HG03060 (cell line): ENCODE measurements at regions not wholly inside any gene's neighbourhood (a gene's known extent, or its start where the extent isn't known, plus 50 kb on each side); places are given as distances from the start of the nearest gene placed in this dataset.

Experiments
- ATAC-seq: cut with Tn5 transposase; IDR thresholded peaks from one replicate; pipeline ENCODE4 v1.9.1; 2021; ENCODE audit warnings: low read depth, moderate number of reproducible peaks; ENCODE audit not compliant: unreplicated experiment

DNA sequence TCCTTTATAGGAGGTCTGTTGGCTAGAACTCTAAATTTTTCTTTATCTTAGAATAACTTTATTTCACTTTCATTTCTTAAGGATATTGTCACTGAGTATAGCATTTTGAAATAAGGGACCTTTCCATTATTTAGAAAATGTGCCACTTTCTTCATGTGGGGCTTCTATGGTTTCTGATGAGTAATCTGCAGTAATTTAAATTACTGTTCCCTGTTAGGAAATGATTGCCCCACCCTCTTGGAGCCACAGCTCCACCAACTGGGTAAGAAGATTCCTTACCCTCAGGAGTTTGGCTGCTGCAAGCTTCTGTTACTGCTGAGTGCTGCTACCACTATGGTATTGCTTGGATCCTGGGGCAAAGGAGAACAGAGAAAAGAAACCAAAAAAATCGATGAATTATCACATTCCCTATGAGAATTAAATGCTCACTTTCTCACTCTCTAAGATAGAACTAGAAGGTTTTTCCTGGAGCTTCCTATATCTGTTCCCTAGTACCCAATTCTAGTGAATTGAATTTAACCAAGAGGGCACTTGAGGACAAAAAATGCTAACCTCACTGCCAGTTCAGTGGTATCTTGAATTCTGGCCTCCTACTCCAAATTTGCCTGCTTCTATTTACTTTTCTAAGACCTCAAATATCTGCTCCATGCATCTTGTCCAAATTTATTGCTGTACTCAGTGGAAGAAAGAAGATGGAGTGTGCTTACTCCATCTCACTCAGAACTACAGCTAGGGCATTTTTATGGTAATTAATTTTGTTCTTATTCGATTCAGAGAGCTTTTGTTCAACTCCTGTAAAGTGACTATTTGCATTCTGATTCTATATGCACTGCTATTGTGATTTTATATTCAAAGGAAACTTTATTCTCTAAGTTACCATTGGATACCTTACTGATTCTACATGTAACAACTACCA lies 2111.3 kb downstream of the MAT2B start:
- no peak for ATAC-seq

- no peak for ATAC-seq
Measured at GRCh38 chr5:165617491-165617890, 2112.1 kb downstream of the MAT2B start.

DNA sequence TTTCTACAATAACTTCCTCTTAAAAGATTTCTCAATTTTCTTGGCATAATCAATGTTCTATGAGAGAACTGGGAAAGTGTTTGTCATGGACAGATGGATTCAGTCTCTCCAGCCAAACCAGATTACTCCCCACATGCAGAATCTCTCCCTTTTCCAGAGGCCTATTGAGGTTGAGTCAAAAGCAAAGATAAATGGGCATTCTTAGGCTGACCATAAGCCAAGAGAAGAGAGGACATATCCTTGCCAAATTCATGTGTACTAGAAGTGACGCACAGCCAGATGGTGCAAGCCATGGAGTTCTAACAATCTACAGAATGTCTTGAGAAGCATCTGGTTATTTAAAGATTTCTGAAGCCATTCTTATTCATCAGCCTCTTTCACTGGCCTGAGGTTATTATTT lies 2115.0 kb downstream of the MAT2B start:
- no peak for ATAC-seq

GRCh38 chr5:165622864-165623536 lies 2117.6 kb downstream of the MAT2B start:
- ATAC-seq: no peak

DNA sequence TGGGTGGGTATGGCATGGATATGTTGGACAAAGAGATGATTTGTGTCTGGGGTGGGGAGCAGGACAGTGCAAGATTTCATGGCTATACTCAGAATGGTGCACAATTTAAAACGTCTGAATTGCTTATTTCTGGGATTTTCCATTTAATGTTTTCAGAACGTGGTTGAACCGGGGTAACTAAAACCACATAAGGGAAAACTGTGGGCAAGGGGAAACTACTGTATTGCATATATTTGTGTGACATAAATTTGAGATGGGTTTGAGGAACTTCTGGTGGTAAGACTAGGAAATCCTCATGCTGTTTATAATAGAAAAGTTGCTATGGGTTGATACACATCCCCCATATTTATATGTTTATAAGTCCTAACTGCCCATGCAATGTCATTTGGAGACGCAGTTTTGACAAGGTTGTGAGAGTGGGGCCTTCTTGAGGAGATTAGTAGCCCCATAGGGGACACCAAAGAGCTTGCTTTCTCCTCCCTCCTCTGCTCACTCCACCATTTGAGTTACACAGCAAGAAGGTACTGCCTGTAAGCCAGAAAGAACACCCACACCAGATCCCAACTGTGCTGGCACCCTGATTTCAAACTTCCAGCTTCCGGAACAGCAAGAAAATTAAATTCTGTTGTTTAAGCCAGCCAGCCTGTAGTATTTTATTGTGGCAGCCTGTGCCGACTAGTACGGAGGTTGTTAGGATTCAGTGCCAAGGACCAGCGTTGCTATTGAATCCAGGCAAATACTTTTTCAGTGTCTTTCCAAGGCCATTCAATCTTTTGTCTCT lies 2118.9 kb downstream of the MAT2B start:
- ATAC-seq: no peak

DNA sequence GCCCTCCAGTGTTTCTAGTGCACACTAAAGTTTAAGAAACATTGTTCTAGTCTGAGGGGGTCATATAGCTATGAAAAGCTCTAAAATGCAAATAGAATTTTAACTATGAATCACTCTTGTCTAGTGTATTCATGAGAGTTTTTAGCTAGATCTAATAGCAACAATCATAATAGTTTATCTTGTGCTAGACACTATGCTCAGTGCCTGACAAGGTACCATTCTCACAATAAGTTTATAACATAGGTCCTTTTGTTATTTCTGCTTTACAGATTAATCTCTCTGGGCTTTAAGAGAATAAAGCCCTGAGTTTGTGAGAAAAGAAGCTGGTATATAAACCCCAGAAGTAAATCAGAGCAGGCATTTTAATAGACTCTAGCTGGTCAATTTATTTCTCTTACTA lies 2120.7 kb downstream of the MAT2B start:
- ATAC-seq: no peak

DNA sequence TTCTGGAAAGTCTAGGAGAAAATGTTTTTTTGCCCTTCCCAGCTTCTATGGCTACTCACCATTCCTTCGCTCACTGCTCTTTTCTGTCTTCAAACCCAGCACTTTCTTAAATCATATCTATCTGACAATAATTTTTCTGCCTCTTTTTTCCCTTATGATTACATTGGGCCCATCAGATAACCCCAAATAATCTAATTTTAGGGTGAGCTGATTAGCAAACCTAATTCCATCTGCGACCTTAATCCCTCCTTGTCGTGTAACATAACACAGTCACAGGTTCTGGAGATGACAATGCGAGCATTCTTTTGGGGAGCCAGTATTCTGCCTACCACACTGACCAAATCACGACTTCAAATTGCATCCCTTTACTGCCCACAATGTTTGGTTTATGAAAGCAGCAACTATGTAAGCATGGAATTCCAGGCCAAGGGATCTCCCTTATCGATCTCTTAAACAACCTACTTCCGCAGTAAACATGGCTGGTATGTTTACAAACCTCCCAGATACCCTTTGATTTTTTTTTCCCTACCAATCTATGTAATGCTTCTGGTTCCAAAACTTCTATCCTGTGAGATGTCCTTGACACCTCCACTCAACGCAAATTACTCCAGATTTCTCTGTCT lies 2122.2 kb downstream of the MAT2B start:
- ATAC-seq: no peak

DNA sequence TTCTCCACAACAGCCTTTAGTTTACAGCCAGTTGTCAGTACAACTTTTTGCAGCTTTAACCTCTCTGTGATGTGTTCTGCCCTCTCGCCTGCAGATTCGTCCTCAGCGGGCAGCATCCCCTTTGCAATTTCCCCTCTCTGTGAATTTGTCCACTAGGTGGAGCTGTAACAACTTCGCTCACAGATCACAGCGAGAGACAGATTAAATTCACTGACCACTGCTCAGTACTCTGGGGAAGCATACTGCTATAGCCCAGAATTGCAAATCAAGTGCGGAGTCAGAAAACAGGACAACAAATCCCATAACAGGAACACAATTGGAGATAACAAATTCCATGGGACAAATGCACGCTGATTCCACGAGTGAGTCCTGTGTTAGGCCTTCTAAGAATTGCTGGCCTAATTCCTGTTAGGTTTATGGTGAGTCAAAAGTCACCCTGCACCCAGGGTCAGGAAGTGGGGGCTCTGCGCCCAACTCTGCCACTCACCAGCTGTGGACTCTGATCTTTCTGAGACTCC lies 2124.9 kb downstream of the MAT2B start:
- ATAC-seq: peak; percentile 77

- no peak for ATAC-seq
Measured at GRCh38 chr5:165631235-165631634, 2125.8 kb downstream of the MAT2B start.

- no peak for ATAC-seq
Measured at GRCh38 chr5:165642366-165642765, 2136.9 kb downstream of the MAT2B start.

DNA sequence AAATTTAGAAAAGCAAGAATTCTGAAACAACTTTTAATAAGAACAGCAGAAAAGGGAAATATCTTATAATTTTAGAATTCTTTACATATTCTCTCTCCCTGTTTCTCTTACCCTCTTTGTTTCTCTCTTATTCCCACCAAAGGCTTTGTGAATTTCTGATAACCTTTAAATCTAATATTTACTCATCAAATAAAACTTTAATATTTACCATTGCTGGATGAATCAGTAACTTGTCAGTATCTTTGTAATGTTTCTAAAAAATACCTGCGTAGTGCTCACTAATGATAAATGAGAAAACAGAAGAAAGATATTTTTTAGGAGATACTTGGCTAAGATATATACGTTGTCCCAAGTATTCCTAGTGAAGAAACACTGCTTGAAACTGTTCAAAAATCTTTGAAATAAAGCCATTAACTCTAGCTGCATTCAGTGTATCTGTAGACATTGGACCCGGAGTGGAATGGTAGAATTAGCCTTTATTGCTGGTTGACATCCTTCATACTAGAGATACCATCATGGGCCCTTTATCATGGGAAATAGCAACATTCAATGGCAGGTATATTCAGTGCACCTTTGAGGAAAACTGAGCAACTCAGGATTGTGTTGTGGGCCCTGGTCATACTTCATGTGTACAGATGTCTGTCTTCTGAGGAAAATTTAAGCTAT lies 2160.4 kb downstream of the MAT2B start:
- ATAC-seq: no peak

GRCh38 chr5:165673499-165673898 lies 2168.1 kb downstream of the MAT2B start:
- no peak for ATAC-seq

- no peak for ATAC-seq
Measured at GRCh38 chr5:165695796-165696195, 2190.4 kb downstream of the MAT2B start.

DNA sequence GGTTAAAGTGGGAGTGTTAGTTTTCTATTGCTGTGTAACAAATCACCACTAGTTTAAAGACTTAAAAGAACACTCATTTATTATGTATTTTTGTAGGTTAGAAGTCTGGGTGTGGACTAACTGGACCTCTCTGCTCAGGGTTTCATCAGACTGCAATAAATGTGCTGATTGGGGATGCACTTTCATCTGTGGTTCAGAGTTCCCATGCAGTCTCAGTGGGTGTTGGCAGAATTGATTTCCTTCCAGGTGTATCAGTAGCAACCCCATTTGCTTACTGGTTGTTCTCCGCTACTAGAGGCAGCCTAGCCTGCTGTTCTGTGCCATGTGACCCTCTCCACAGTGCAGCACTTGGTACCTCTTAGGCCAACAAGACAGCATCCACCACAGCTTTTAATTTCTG lies 2200.5 kb downstream of the MAT2B start:
- no peak for ATAC-seq

DNA sequence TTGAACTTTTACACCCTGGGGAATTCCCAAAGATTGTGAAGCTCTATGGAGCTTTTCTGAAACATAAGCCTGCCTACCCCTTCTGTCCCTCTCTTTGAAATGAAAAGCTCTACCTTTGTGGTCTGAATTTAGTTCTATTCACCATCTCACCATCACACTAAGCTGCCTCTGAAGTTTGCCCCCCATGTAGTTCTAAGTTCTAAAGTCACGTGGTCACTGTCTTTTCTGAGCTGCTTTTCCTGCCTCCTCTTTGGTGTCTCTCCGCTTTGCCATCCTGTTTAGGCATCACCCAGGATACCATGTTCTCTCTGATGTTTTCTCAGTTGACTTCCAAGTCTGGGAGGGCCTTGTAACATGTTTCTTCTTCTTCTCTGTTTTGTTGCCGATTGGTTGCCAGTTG lies 2206.6 kb downstream of the MAT2B start:
- no peak for ATAC-seq

DNA sequence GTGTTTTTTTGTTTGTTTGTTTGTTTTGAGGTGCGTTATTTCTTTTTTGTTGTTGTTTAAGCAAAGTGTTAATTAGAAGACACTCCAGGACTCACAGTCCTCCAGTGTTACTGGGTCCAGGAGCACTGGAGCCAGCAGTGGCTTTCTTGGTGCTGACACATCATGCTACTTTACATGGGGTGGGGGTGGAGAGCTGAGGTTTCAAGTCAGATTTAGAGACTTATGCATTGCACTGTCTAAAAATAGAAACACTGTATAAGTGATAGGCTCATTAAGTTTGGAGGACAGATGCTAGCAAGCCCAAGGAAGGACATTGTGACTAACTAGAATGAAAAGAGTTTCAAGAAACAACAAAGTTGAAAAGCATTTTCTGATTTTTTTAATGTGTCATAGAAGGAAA lies 2209.2 kb downstream of the MAT2B start:
- ATAC-seq: no peak

- ATAC-seq: no peak
Measured at GRCh38 chr5:165720901-165721300, 2215.5 kb downstream of the MAT2B start.

GRCh38 chr5:165722401-165722800 lies 2217.0 kb downstream of the MAT2B start:
- no peak for ATAC-seq

DNA sequence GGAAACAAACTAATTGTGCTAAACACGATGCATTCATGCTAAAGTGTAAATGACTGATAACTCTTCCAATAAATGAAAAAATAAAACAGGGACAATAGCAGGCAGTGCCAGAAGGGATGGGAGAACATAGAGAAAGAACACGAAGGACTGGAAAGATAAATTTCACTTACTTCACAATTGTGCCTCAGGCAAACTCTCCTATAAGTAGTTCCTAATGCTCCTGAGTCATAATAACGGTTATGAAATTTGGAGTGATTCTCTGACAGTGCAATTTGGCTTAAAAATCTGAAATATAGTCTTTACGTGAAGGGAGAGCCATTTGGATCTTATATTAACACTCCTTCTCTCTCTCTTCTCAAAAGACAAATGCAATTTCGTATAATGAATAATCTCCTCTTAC lies 2218.5 kb downstream of the MAT2B start:
- no peak for ATAC-seq

DNA sequence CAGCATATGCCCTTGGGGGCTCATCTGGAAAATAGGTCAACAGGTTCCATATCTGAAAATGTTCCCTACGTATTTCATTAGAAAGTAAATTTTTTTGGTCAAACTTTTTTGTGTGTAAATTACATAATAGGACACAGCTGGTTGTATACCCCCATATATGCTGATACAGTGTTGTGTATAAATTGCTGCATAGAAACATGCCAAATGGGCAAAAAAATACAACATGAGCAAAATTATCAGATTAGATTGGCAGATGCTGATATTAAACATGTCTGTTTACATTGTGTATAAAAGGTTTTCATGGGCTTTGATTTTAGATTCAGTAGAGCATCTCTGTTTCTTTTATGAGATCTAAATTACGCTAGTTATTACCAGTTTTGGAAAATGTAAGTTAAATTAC lies 2223.0 kb downstream of the MAT2B start:
- ATAC-seq: no peak
